GM18861 (cell line): ENCODE measurements at regions not wholly inside any gene's neighbourhood (a gene's known extent, or its start where the extent isn't known, plus 50 kb on each side); places are given as distances from the start of the nearest gene placed in this dataset.

Experiments used
- ATAC-seq: cut with Tn5 transposase; IDR thresholded peaks from one replicate; pipeline ENCODE4 v1.9.1; 2021; ENCODE audit not compliant: unreplicated experiment

GRCh38 chr9:100937382-100937781, 91.1 kb upstream of the PLPPR1 start:
- no peak for ATAC-seq

GRCh38 chr9:100938507-100938906, 90.0 kb upstream of the PLPPR1 start:
- ATAC-seq: no peak

- no peak for ATAC-seq
These were observed 88.9 kb upstream of the PLPPR1 start for GRCh38 chr9:100939636-100940035.

DNA sequence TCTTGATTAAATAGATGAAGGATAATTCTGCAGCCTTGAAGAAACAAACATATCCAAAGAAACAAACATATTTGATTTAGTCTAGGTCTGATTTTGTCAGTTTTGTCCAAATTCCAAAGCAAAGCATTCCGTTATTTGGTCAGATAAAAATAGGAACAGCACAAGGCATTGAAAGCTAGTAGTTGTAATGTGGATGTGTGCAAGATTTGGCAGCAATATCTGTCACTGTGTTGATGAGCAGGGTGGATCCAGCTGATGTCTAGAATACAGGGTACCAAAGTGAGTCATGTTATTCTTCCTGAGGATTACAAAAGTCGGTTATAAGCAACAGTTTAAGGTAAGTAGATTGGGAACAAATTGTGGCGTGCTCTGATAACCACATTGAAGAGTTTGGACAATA, 69.3 kb upstream of the PLPPR1 start:
- ATAC-seq: no peak
